ENCODE measurements at regions not wholly inside any gene's neighbourhood (a gene's known extent, or its start where the extent isn't known, plus 50 kb on each side); places are given as distances from the start of the nearest gene placed in this dataset.

- TF ChIP-seq, protein P1, sequence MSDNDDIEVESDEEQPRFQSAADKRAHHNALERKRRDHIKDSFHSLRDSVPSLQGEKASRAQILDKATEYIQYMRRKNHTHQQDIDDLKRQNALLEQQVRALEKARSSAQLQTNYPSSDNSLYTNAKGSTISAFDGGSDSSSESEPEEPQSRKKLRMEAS (IDR thresholded peaks at IDR 0.05; ENCODE audit: low read depth, low read length): no peak
- TF ChIP-seq POLR2A (IDR thresholded peaks at IDR 0.05; ENCODE audit: extremely low read depth, insufficient read length): no peak
- TF ChIP-seq, protein P2, sequence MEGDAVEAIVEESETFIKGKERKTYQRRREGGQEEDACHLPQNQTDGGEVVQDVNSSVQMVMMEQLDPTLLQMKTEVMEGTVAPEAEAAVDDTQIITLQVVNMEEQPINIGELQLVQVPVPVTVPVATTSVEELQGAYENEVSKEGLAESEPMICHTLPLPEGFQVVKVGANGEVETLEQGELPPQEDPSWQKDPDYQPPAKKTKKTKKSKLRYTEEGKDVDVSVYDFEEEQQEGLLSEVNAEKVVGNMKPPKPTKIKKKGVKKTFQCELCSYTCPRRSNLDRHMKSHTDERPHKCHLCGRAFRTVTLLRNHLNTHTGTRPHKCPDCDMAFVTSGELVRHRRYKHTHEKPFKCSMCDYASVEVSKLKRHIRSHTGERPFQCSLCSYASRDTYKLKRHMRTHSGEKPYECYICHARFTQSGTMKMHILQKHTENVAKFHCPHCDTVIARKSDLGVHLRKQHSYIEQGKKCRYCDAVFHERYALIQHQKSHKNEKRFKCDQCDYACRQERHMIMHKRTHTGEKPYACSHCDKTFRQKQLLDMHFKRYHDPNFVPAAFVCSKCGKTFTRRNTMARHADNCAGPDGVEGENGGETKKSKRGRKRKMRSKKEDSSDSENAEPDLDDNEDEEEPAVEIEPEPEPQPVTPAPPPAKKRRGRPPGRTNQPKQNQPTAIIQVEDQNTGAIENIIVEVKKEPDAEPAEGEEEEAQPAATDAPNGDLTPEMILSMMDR (IDR thresholded peaks at IDR 0.05; ENCODE audit: low read depth, low read length): no peak
- no peak for TF ChIP-seq MYC (IDR thresholded peaks at IDR 0.05; ENCODE audit: low read depth, low read length)
- no peak overlapping the region for H3K4me3 ChIP-seq (ENCODE audit: low read depth, low read length)
- DNase-seq (ENCODE audit: low read depth): peak; percentile 4
Observed at GRCh38 chr5:8188874-8189565, 320.1 kb downstream of the MTRR start.

GRCh38 chr5:8192840-8193239 is 323.9 kb downstream of the MTRR start:
- peak; percentile 20 for DNase-seq (ENCODE audit: low read depth)
- no peak overlapping the region for H3K4me3 ChIP-seq (ENCODE audit: low read depth, low read length)
- TF ChIP-seq POLR2A (IDR thresholded peaks at IDR 0.05; ENCODE audit: extremely low read depth, insufficient read length) (no peak), MYC (IDR thresholded peaks at IDR 0.05; ENCODE audit: low read depth, low read length) (no peak)
- TF ChIP-seq, protein P2 (IDR thresholded peaks at IDR 0.05; ENCODE audit: low read depth, low read length): no peak
- TF ChIP-seq, protein P1 (IDR thresholded peaks at IDR 0.05; ENCODE audit: low read depth, low read length): no peak

DNA sequence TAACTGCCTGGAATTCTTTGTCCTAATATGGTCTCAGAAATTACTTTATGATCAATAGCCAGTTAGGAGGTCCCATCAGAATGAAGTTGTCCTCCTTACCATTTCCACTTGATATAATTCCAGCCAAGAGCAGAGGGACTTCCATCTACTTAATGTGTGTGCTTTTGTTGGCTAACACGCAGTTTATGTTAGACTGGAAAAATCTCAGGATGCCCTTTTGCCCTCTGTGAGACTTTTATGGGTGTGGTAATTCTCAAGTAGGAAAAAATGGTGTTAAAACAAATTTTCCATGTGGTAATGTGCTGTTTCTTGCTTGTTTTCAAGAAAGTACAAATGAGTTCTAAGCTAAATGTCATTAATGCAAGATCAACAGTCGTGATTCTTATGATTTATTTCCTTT is 327.1 kb downstream of the MTRR start:
- no peak overlapping the region for H3K4me3 ChIP-seq (ENCODE audit: low read depth, low read length)
- no peak for TF ChIP-seq MYC (IDR thresholded peaks at IDR 0.05; ENCODE audit: low read depth, low read length)
- TF ChIP-seq POLR2A (IDR thresholded peaks at IDR 0.05; ENCODE audit: extremely low read depth, insufficient read length): no peak
- TF ChIP-seq, protein P2 (IDR thresholded peaks at IDR 0.05; ENCODE audit: low read depth, low read length): no peak
- TF ChIP-seq, protein P1 (IDR thresholded peaks at IDR 0.05; ENCODE audit: low read depth, low read length): no peak
- no peak for DNase-seq (ENCODE audit: low read depth)

- no peak overlapping the region for H3K4me3 ChIP-seq (ENCODE audit: low read depth, low read length)
- no peak for DNase-seq (ENCODE audit: low read depth)
- TF ChIP-seq MYC (IDR thresholded peaks at IDR 0.05; ENCODE audit: low read depth, low read length): no peak
- TF ChIP-seq, protein P1 (IDR thresholded peaks at IDR 0.05; ENCODE audit: low read depth, low read length): no peak
- TF ChIP-seq POLR2A (IDR thresholded peaks at IDR 0.05; ENCODE audit: extremely low read depth, insufficient read length): no peak
- TF ChIP-seq, protein P2 (IDR thresholded peaks at IDR 0.05; ENCODE audit: low read depth, low read length): no peak
Observed at GRCh38 chr5:8208307-8208706, 339.4 kb downstream of the MTRR start.

DNA sequence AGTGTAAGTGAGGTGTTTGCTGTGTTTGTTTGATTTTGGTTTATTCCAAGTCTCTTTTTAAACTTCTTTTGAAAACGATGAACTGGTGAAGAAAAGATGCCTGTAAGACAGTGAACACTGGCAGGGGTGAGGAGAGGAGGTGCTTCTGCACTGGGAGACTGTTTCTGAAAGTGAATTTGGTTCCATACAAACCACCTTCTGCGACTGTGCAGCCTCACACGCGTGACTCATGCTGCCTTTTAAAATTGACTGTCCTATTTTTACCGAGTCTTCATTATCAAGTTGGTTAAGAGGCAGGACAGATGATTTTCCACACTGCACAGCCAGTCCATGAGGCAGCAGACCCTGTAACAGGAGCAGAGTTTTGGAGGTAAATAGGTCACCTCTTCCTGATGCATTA is 340.6 kb downstream of the MTRR start:
- no peak overlapping the region for H3K4me3 ChIP-seq (ENCODE audit: low read depth, low read length)

More for the DNA sequence above, 340.6 kb downstream of the MTRR start:
- TF ChIP-seq POLR2A (IDR thresholded peaks at IDR 0.05; ENCODE audit: extremely low read depth, insufficient read length) (no peak), MYC (IDR thresholded peaks at IDR 0.05; ENCODE audit: low read depth, low read length) (no peak)
- TF ChIP-seq, protein P1 (IDR thresholded peaks at IDR 0.05; ENCODE audit: low read depth, low read length): no peak
- TF ChIP-seq, protein P2 (IDR thresholded peaks at IDR 0.05; ENCODE audit: low read depth, low read length): no peak
- no peak for DNase-seq (ENCODE audit: low read depth)
